Fibroblast of the aortic adventitia (primary cell): ENCODE measurements at regions not wholly inside any gene's neighbourhood (a gene's known extent, or its start where the extent isn't known, plus 50 kb on each side); places are given as distances from the start of the nearest gene placed in this dataset.

ENCODE experiments used
- DNase-seq: peaks from one replicate; pipeline ENCODE4 v3.0.0-alpha.2; 2010; ENCODE audit warnings: low read depth
- H3K4me3 ChIP-seq: 2 replicates; pipeline ENCODE4 v1.5.1; 2011; ENCODE audit warnings: low read depth, mild to moderate bottlenecking, control low read depth, low read length, moderate library complexity
- TF ChIP-seq, protein P1 (sequence below): IDR thresholded peaks from 2 replicates; pipeline ENCODE4 v1.5.1; 2011; ENCODE audit warnings: mild to moderate bottlenecking, low read length, control low read depth, inconsistent platforms; ENCODE audit not compliant: insufficient read depth

DNA sequence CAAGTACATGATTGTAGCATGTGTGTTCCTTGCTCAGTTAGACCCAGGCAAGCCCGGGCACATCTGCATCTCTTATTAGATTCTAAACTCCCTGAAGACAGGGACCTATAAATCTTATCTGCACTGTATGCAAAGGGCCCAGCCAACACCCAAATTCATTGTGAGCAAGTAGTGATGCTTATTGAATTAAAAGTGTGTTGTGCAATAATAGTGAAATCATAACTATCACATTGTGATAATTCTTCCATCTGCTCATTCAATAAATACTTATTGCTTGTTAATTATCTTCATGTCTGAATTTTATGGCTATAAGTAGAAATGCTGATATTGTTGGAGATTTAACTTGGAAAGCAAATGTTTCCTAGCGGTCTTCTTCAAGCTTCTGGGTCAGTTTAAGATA is 387.5 kb downstream of the SLC4A3 start:
- H3K4me3 ChIP-seq: no peak overlapping the region
- no peak for DNase-seq
- TF ChIP-seq, protein P1, sequence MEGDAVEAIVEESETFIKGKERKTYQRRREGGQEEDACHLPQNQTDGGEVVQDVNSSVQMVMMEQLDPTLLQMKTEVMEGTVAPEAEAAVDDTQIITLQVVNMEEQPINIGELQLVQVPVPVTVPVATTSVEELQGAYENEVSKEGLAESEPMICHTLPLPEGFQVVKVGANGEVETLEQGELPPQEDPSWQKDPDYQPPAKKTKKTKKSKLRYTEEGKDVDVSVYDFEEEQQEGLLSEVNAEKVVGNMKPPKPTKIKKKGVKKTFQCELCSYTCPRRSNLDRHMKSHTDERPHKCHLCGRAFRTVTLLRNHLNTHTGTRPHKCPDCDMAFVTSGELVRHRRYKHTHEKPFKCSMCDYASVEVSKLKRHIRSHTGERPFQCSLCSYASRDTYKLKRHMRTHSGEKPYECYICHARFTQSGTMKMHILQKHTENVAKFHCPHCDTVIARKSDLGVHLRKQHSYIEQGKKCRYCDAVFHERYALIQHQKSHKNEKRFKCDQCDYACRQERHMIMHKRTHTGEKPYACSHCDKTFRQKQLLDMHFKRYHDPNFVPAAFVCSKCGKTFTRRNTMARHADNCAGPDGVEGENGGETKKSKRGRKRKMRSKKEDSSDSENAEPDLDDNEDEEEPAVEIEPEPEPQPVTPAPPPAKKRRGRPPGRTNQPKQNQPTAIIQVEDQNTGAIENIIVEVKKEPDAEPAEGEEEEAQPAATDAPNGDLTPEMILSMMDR: no peak

DNA sequence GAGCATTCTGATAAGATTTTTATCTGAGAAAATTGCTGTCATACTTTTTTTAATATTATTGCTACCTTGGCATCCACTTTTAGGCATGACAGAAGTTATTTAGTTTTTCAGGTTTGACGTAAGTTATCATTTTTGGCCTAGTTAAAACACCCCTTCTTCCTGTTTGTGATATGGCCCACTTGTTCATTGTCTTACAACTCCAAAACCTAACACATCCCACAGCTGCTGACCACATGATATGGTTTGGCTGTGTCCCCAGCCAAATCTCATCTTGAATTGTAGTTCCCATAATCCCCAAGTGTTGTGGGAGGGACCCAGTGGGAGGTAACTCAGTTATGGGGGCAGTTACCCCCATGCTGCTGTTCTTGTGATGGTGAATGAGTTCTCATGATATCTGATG is 388.1 kb downstream of the SLC4A3 start:
- H3K4me3 ChIP-seq: no peak overlapping the region
- DNase-seq: no peak
- TF ChIP-seq, protein P1: no peak

DNA sequence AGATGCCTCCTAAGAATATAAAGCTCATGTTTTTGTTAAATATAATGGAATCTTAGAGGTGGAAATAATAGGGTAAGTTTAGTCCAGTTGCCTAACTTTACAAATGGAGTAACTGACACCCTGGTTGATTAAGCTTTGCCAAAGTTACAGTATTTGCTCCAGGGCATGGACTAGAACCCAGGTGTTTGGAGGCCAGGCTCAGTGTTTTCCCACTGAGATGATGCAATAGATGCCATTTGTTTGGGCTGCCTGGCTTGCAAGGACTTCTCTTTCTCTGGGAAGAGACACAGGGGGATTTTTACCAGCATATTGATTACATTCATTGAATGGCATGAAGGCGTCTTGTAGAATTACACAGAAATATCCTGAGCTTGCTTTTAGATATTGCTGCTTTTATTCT is 397.8 kb downstream of the SLC4A3 start:
- TF ChIP-seq, protein P1: no peak
- DNase-seq: no peak
- H3K4me3 ChIP-seq: no peak overlapping the region

DNA sequence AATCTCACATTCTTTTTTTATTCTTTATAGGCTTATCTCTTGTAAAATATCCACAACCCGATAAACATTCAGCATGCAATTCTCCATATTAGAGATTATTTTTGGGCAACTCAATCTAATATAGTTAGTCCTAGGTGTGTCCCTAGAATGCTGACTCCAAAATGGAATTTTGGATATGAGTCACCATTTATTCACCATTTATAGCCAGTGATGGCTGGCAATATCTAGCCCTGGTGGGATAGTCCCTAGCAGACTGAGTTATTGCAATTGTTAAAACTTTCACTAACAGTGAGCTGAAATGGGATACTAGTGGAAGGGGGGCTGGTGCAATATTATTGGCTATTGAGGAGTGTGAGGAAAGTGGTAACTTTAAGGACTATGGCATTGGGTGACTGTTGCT is 401.6 kb downstream of the SLC4A3 start:
- no peak overlapping the region for H3K4me3 ChIP-seq
- TF ChIP-seq, protein P1: no peak
- peak; percentile 46 for DNase-seq

DNA sequence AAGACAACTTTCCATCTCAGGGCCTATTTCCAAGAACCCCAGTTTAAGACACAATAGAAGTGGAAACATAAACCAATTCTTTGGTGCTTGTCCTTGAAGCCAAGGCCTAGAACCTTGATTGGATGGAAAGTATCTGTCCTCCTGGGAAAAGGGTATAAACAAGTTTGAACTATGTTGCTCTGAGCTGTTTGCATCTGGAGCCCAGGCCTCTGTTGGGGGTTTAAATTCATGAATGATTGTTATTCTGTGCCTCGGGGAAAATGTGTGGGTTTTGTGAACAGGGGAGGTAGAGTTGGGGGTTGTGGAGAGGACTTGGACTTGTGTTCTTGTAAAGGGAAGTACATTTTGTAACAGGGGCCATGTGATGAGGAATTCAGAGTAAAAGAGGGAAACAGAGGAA is 406.1 kb downstream of the SLC4A3 start:
- no peak for DNase-seq
- TF ChIP-seq, protein P1: no peak
- H3K4me3 ChIP-seq: no peak overlapping the region

DNA sequence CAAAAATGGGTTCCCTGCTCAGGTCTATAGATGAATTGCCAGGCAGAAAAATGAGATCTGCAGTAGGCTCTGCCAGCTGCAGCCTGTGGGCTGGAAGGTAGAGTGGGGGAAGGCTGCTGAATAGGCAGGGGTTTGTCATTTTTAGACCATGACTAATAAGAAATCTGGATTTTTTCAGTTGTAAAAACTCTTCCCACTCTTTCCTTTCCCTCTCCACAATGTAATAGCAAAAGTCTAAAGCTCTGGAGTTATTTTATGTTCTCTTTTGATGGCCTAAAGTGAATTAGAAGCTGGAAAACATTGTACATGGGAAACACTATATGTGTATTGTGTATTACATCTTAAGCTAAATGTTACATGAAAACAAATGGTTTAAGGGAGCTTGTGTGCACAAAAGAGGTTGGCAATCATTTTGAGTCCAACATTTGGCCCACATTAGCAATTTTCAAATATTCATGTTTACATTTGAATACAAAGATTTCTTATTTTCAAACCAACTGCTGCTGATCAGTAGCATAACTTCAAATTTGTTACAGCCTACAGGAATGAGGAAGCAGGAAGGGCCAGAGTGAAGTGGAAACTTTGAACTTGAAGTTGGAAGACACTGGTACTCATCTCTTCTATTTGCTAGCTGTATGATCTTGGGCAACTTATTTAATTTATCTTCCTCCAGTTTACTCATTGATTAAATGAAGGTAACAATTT is 407.1 kb downstream of the SLC4A3 start:
- no peak overlapping the region for H3K4me3 ChIP-seq
- TF ChIP-seq, protein P1: no peak
- peak; percentile 79 for DNase-seq

DNA sequence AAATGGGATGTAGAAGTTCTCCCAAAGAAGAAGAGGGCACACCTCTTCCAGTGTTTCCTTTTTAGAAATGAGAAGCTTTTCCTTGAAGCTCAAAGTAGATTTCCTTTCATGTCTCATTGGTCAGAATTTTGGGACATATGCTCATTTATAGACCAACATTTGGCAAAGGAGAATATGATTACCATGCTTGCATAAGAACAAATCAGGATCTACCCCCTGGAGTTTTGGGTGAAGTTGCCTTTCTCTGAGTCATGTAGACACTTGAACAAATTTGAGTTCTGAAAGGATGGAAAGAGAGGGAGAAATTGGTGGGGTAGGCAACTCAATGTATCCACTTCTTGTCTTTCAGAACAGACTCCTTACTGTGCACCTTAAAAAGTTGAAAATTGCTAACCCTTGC is 409.0 kb downstream of the SLC4A3 start:
- DNase-seq: peak; percentile 39
- TF ChIP-seq, protein P1: no peak

More for the DNA sequence above, 409.0 kb downstream of the SLC4A3 start:
- no peak overlapping the region for H3K4me3 ChIP-seq
